Amniotic epithelial cell (primary cell): ENCODE measurements at regions not wholly inside any gene's neighbourhood (a gene's known extent, or its start where the extent isn't known, plus 50 kb on each side); places are given as distances from the start of the nearest gene placed in this dataset.

ENCODE experiments used
- DNase-seq: peaks from one replicate; pipeline ENCODE4 v3.0.0-alpha.2; 2010; ENCODE audit warnings: low read depth

GRCh38 chr12:113658006-113658655 lies 186.5 kb upstream of the LHX5 start:
- DNase-seq = no peak

- DNase-seq = no peak
These were observed 184.2 kb upstream of the LHX5 start for GRCh38 chr12:113655919-113656318.

GRCh38 chr12:113655479-113655878 lies 183.8 kb upstream of the LHX5 start:
- DNase-seq = no peak

- DNase-seq = no peak
These were observed 180.0 kb upstream of the LHX5 start for GRCh38 chr12:113651662-113652061.

- no peak for DNase-seq
These were observed 178.8 kb upstream of the LHX5 start for GRCh38 chr12:113650476-113650875.

GRCh38 chr12:113649256-113649830 lies 177.7 kb upstream of the LHX5 start:
- DNase-seq = no peak

GRCh38 chr12:113647048-113647447 lies 175.4 kb upstream of the LHX5 start:
- no peak for DNase-seq

GRCh38 chr12:113645603-113646002 lies 173.9 kb upstream of the LHX5 start:
- no peak for DNase-seq

GRCh38 chr12:113645183-113645582 lies 173.5 kb upstream of the LHX5 start:
- no peak for DNase-seq

- DNase-seq = no peak
These were observed 171.7 kb upstream of the LHX5 start for GRCh38 chr12:113643177-113643974.

- DNase-seq = no peak
These were observed 171.0 kb upstream of the LHX5 start for GRCh38 chr12:113642672-113643071.

GRCh38 chr12:113642216-113642615 lies 170.5 kb upstream of the LHX5 start:
- DNase-seq = no peak

- no peak for DNase-seq
These were observed 169.9 kb upstream of the LHX5 start for GRCh38 chr12:113641426-113642030.

GRCh38 chr12:113640837-113641236 lies 169.2 kb upstream of the LHX5 start:
- DNase-seq = no peak

GRCh38 chr12:113639474-113639873 lies 167.8 kb upstream of the LHX5 start:
- no peak for DNase-seq

GRCh38 chr12:113638460-113638775 lies 166.7 kb upstream of the LHX5 start:
- no peak for DNase-seq

- no peak for DNase-seq
These were observed 163.3 kb upstream of the LHX5 start for GRCh38 chr12:113634982-113635381.

- DNase-seq = no peak
These were observed 162.8 kb upstream of the LHX5 start for GRCh38 chr12:113634474-113634873.

GRCh38 chr12:113633678-113634332 lies 162.1 kb upstream of the LHX5 start:
- no peak for DNase-seq

GRCh38 chr12:113630625-113631024 lies 159.0 kb upstream of the LHX5 start:
- no peak for DNase-seq

- no peak for DNase-seq
These were observed 153.8 kb upstream of the LHX5 start for GRCh38 chr12:113625499-113625898.

- DNase-seq = no peak
These were observed 150.7 kb upstream of the LHX5 start for GRCh38 chr12:113622410-113622809.
